ENCODE measurements at regions not wholly inside any gene's neighbourhood (a gene's known extent, or its start where the extent isn't known, plus 50 kb on each side); places are given as distances from the start of the nearest gene placed in this dataset.

DNA sequence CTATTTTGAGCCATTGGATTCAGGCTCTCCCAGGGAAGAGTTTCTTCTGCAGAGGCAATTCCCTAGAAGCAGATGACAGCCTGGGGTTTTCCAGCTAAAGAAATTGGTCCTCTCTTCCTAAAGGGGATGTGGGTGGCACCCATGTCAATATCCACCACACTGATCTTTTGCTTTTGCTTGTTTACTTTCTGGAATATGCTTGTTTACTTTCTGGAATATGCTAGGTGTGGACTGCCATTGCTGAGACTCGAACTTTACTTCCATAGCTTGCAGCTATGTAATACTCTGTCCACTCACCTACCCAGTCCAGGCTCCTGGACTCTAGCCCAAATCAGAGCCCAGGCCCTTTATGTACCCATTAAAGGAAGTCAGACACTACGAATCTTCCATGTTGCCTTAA lies 92.1 kb upstream of the SMYD2 start:
- TF ChIP-seq POLR2AphosphoS5 (IDR thresholded peaks at IDR 0.05) (no peak), POLR2A (IDR thresholded peaks at IDR 0.05; ENCODE audit: low read depth) (no peak), EP300 (IDR thresholded peaks at IDR 0.05) (no peak)
- TF ChIP-seq, protein P1, sequence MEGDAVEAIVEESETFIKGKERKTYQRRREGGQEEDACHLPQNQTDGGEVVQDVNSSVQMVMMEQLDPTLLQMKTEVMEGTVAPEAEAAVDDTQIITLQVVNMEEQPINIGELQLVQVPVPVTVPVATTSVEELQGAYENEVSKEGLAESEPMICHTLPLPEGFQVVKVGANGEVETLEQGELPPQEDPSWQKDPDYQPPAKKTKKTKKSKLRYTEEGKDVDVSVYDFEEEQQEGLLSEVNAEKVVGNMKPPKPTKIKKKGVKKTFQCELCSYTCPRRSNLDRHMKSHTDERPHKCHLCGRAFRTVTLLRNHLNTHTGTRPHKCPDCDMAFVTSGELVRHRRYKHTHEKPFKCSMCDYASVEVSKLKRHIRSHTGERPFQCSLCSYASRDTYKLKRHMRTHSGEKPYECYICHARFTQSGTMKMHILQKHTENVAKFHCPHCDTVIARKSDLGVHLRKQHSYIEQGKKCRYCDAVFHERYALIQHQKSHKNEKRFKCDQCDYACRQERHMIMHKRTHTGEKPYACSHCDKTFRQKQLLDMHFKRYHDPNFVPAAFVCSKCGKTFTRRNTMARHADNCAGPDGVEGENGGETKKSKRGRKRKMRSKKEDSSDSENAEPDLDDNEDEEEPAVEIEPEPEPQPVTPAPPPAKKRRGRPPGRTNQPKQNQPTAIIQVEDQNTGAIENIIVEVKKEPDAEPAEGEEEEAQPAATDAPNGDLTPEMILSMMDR (IDR thresholded peaks at IDR 0.05), result no peak

Data from esophagus muscularis mucosa (tissue), 4 donors.